Sigmoid colon (tissue), 4 donors: ENCODE measurements at regions not wholly inside any gene's neighbourhood (a gene's known extent, or its start where the extent isn't known, plus 50 kb on each side); places are given as distances from the start of the nearest gene placed in this dataset.

Source experiments
- EP300 ChIP-seq, 4 donors: sonication (generic); formaldehyde crosslinking; IDR thresholded peaks; one replicate each; pipeline ENCODE4 v1.6.1; 2017; ENCODE audit warnings: antibody characterized with exemption in 4 of 4
- TF ChIP-seq, protein P1 (sequence below), 4 experiments: fragments of 450-650 bp in 3 of 4; fragments of 200-600 bp in 1 of 4; IDR thresholded peaks; one replicate each; pipeline ENCODE4 v1.5.1; 2016 to 2019; ENCODE audit warnings: antibody characterized with exemption in 4 of 4, mild to moderate bottlenecking in 3 of 4, moderate library complexity in 2 of 4

- TF ChIP-seq, protein P1, sequence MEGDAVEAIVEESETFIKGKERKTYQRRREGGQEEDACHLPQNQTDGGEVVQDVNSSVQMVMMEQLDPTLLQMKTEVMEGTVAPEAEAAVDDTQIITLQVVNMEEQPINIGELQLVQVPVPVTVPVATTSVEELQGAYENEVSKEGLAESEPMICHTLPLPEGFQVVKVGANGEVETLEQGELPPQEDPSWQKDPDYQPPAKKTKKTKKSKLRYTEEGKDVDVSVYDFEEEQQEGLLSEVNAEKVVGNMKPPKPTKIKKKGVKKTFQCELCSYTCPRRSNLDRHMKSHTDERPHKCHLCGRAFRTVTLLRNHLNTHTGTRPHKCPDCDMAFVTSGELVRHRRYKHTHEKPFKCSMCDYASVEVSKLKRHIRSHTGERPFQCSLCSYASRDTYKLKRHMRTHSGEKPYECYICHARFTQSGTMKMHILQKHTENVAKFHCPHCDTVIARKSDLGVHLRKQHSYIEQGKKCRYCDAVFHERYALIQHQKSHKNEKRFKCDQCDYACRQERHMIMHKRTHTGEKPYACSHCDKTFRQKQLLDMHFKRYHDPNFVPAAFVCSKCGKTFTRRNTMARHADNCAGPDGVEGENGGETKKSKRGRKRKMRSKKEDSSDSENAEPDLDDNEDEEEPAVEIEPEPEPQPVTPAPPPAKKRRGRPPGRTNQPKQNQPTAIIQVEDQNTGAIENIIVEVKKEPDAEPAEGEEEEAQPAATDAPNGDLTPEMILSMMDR (IDR thresholded peaks at IDR 0.05), result no peak
- no peak for TF ChIP-seq EP300 (IDR thresholded peaks at IDR 0.05)
Observed at GRCh38 chr7:22630069-22630468, 96.9 kb upstream of the IL6 start.
